D721Med (cell line): ENCODE measurements at regions not wholly inside any gene's neighbourhood (a gene's known extent, or its start where the extent isn't known, plus 50 kb on each side); places are given as distances from the start of the nearest gene placed in this dataset.

Experiments
- DNase-seq: peaks from one replicate; pipeline ENCODE4 v3.0.0; 2011; ENCODE audit warnings: low spot score; ENCODE audit not compliant: insufficient read length
- FAIRE-seq: peaks from 2 replicates; lab custom pipeline; 2011; peaks lifted over from hg19 to GRCh38; lab: Jason Lieb, UNC
- TF ChIP-seq, protein P1 (sequence below): IDR thresholded peaks from 2 replicates; pipeline ENCODE4 v1.5.1; 2012; ENCODE audit warnings: mild to moderate bottlenecking, control low read depth; ENCODE audit not compliant: insufficient read depth; ENCODE audit errors: missing control alignments

DNA sequence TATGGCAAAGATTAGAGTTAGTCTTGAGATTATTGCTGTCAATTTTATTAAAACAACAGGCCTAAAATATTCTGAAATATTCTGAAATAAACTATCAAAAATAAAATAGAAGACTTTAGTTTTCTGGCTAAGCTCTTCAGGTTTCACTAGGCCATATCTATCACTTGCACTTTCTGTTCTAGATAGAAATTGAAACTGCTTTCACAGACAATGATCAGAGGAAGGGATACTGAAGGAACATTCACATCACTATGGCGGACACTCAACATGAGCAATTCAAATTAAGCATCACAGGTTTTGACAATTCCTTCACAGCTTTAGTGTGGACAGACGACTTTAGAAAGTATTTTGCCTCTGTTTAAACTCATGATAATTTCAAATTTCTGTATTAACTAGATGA is 586.4 kb upstream of the REG3G start:
- no peak for DNase-seq
- TF ChIP-seq, protein P1, sequence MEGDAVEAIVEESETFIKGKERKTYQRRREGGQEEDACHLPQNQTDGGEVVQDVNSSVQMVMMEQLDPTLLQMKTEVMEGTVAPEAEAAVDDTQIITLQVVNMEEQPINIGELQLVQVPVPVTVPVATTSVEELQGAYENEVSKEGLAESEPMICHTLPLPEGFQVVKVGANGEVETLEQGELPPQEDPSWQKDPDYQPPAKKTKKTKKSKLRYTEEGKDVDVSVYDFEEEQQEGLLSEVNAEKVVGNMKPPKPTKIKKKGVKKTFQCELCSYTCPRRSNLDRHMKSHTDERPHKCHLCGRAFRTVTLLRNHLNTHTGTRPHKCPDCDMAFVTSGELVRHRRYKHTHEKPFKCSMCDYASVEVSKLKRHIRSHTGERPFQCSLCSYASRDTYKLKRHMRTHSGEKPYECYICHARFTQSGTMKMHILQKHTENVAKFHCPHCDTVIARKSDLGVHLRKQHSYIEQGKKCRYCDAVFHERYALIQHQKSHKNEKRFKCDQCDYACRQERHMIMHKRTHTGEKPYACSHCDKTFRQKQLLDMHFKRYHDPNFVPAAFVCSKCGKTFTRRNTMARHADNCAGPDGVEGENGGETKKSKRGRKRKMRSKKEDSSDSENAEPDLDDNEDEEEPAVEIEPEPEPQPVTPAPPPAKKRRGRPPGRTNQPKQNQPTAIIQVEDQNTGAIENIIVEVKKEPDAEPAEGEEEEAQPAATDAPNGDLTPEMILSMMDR: no peak
- FAIRE-seq: no peak

DNA sequence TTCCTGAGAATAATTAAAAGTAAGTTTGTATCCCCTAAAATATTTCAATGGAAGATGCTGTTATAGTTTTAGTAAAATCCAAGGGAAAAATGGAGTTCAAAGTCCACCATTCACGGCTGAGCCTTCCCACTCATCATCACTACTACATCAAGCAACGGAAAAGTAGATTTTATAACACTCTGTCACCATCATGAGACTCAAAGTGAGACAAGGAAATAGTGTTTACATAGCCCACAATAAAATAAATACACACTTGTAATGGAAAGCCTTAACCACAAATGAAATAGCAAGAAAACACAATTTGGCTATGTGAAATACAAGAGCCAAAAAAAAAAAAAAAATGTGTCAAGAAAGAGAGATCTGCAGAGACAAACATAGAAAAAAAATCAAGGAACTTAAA is 569.9 kb upstream of the REG3G start:
- FAIRE-seq: no peak
- DNase-seq: no peak
- TF ChIP-seq, protein P1: no peak

DNA sequence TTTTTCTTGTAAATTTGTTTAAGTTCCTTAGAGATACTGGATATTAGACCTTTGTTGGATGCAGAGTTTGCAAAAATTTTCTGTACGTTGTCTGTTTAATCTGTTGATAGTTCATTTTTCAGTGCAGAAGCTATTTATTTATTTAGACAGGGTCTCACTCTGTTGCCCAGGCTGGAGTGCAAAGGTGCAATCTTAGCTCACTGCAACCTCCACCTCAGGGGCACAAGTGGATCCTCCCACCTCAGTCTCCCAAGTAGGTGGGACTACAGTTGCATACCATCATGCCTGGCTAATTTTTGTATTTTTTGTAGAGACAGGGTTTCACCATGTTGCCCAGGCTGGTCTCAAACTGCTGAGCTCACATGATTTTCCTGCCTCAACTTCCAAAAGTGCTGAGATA is 568.2 kb upstream of the REG3G start:
- TF ChIP-seq, protein P1: no peak
- FAIRE-seq (no peak), DNase-seq (no peak)

DNA sequence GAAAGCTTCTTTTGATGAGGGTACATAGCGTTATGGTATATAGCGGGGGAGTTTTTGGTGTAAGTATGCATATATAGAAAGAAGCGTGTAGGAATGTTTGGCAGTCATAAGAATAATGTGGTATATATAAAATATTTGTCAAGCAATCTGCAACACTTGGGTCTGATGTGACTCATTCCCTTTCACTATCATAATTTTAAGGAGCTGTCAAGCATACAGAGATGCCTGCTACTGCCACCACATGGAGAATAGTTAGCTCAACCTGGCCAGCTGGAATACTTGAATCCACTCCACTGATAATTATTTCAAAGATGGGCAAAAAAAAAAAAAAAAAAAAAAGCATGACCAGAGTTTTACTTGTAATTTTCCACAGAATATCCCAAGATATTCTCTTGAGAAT is 559.8 kb upstream of the REG3G start:
- no peak for DNase-seq
- TF ChIP-seq, protein P1: no peak
- FAIRE-seq: no peak

DNA sequence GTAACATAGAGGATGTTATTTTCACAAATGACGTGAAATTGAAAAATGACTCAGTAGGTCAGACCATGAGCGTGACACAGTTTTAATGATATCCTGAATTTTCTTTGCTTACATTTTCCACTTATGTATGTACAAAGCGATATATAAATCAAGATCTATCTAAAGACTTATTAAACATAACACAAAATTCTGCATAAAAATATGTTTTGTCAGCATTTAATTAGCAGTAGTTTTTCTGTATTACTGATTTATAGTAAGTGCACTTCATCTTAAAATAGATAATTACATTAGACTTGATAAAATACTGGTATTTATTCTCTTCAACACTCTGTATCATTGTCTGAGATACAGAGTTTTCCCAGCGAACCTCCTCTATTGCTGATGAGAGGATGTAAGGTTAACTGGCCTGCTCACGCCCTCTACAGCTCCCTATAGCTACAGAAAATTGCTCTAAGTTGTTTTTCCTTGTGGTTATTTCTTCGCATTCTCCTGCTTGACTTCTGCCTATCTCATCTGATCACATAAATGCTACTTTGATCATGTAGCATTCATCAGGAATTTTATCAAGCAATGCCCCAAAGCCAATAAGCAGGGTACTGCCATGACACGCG is 548.8 kb upstream of the REG3G start:
- FAIRE-seq (no peak), DNase-seq (no peak)
- TF ChIP-seq, protein P1: peak; percentile 10

DNA sequence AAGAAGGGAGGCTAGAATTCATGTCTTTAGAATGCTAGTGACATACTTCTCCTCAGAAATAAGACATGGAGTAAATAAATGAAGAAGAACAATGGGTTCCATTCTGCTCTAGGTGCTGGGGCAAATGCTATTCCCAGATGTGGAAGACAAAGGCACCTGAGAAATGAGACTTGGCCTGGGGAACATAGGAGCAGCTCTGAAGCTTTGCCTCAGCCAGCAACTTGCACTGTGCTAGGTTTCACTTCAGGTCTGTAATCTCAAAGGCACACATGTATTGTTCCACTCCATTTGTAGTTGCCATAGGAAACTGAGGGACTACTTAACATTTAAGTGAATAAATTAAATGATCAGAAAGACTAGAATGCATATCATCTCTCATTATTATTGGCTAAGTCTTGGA is 538.9 kb upstream of the REG3G start:
- FAIRE-seq (no peak), DNase-seq (no peak)
- TF ChIP-seq, protein P1: no peak

DNA sequence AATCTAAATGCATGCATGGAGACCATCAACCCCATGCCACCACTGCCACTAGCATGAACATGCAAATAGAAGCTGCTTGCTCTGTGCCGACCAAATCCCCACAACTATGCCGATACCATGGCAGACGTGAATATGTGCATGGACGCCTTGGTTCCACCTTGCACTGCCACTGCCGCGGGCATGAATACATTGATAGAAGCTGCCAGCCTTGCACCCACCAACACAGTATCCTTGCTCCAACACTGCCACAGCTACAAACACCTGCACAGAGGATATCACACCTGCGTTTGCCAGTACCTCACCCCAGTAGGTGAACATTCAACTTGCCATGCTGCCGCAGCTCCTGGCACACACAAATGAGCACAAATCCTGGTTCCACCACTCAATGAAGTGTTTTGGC is 527.4 kb upstream of the REG3G start:
- TF ChIP-seq, protein P1: no peak
- FAIRE-seq: no peak
- no peak for DNase-seq
